ENCODE measurements at regions not wholly inside any gene's neighbourhood (a gene's known extent, or its start where the extent isn't known, plus 50 kb on each side); places are given as distances from the start of the nearest gene placed in this dataset.

- H3K27ac ChIP-seq (ENCODE audit: poor library complexity, severe bottlenecking) = no peak overlapping the region
- no peaks in the 10 kb centered on the region for H3K36me3 ChIP-seq (ENCODE audit: low read depth)
- no peak overlapping the region for H3K4me3 ChIP-seq (ENCODE audit: severe bottlenecking)
- ATAC-seq (ENCODE audit: low read depth) = no peak
- no peak for TF ChIP-seq CTCF (IDR thresholded peaks at IDR 0.05; ENCODE audit: poor library complexity, severe bottlenecking)
- DNase-seq (ENCODE audit: low spot score) = no peak
- no peaks in the 10 kb centered on the region for H3K27me3 ChIP-seq (ENCODE audit: insufficient read depth, poor library complexity, severe bottlenecking)
- H3K9me3 ChIP-seq (ENCODE audit: severe bottlenecking) = no peaks in the 10 kb centered on the region
- H3K4me1 ChIP-seq (ENCODE audit: insufficient read depth, poor library complexity, severe bottlenecking) = no peaks in the 10 kb centered on the region
Observed at GRCh38 chr4:186009976-186010375, 59.0 kb upstream of the TLR3 start.

GRCh38 chr4:186010821-186011220 lies 58.1 kb upstream of the TLR3 start:
- no peak for DNase-seq (ENCODE audit: low spot score)
- Histone ChIP-seq H3K27me3 (ENCODE audit: insufficient read depth, poor library complexity, severe bottlenecking) (no peaks in the 10 kb centered on the region), H3K9me3 (ENCODE audit: severe bottlenecking) (no peaks in the 10 kb centered on the region), H3K4me3 (ENCODE audit: severe bottlenecking) (no peak overlapping the region), H3K27ac (ENCODE audit: poor library complexity, severe bottlenecking) (no peak overlapping the region), H3K36me3 (ENCODE audit: low read depth) (no peaks in the 10 kb centered on the region), H3K4me1 (ENCODE audit: insufficient read depth, poor library complexity, severe bottlenecking) (no peaks in the 10 kb centered on the region)
- no peak for ATAC-seq (ENCODE audit: low read depth)
- no peak for TF ChIP-seq CTCF (IDR thresholded peaks at IDR 0.05; ENCODE audit: poor library complexity, severe bottlenecking)

GRCh38 chr4:186012071-186012470 lies 56.9 kb upstream of the TLR3 start:
- ATAC-seq (ENCODE audit: low read depth) = no peak
- Histone ChIP-seq H3K4me3 (ENCODE audit: severe bottlenecking) (no peak overlapping the region), H3K9me3 (ENCODE audit: severe bottlenecking) (no peaks in the 10 kb centered on the region), H3K36me3 (ENCODE audit: low read depth) (no peaks in the 10 kb centered on the region), H3K27ac (ENCODE audit: poor library complexity, severe bottlenecking) (no peak overlapping the region), H3K4me1 (ENCODE audit: insufficient read depth, poor library complexity, severe bottlenecking) (no peaks in the 10 kb centered on the region), H3K27me3 (ENCODE audit: insufficient read depth, poor library complexity, severe bottlenecking) (no peaks in the 10 kb centered on the region)
- no peak for DNase-seq (ENCODE audit: low spot score)
- TF ChIP-seq CTCF (IDR thresholded peaks at IDR 0.05; ENCODE audit: poor library complexity, severe bottlenecking) = no peak

- DNase-seq (ENCODE audit: low spot score) = no peak
- no peak overlapping the region for H3K4me3 ChIP-seq (ENCODE audit: severe bottlenecking)
Observed at GRCh38 chr4:186013419-186014186, 55.4 kb upstream of the TLR3 start.

More at GRCh38 chr4:186013419-186014186, 55.4 kb upstream of the TLR3 start:
- Histone ChIP-seq H3K9me3 (ENCODE audit: severe bottlenecking) (no peaks in the 10 kb centered on the region), H3K27ac (ENCODE audit: poor library complexity, severe bottlenecking) (no peak overlapping the region), H3K27me3 (ENCODE audit: insufficient read depth, poor library complexity, severe bottlenecking) (no peaks in the 10 kb centered on the region), H3K36me3 (ENCODE audit: low read depth) (no peaks in the 10 kb centered on the region), H3K4me1 (ENCODE audit: insufficient read depth, poor library complexity, severe bottlenecking) (no peaks in the 10 kb centered on the region)
- TF ChIP-seq CTCF (IDR thresholded peaks at IDR 0.05; ENCODE audit: poor library complexity, severe bottlenecking) = no peak
- no peak for ATAC-seq (ENCODE audit: low read depth)

All from RWPE2 (cell line).